ENCODE measurements at regions not wholly inside any gene's neighbourhood (a gene's known extent, or its start where the extent isn't known, plus 50 kb on each side); places are given as distances from the start of the nearest gene placed in this dataset.

- TF ChIP-seq RFX5 (IDR thresholded peaks at IDR 0.05; ENCODE audit: low read depth, low read length) (no peak), TCF7 (IDR thresholded peaks at IDR 0.05; ENCODE audit: borderline replicate concordance) (no peak), MYC (IDR thresholded peaks at IDR 0.05; ENCODE audit: insufficient read depth, insufficient read length, insufficient replicate concordance, low read length, severe bottlenecking) (no peak), POLR2A (IDR thresholded peaks at IDR 0.05; ENCODE audit: low read depth, low read length) (no peak), SMC3 (IDR thresholded peaks at IDR 0.05; ENCODE audit: borderline replicate concordance, low read length) (peak; percentile 10; the same call in 1 of the 2 replicates), CREB1 (IDR thresholded peaks at IDR 0.05; ENCODE audit: low read depth) (peak; percentile 88)
Observed at GRCh38 chr10:110395350-110396283, 90.9 kb upstream of the SMNDC1 start.
